GM23248 (cell line): ENCODE measurements at regions not wholly inside any gene's neighbourhood (a gene's known extent, or its start where the extent isn't known, plus 50 kb on each side); places are given as distances from the start of the nearest gene placed in this dataset.

Experiments
- EZH2 ChIP-seq: fragments of 200-600 bp; sonication (generic); IDR thresholded peaks from 2 replicates; pipeline ENCODE4 v1.6.1; 2018; ENCODE audit warnings: antibody characterized with exemption, mild to moderate bottlenecking; ENCODE audit not compliant: insufficient read depth, poor library complexity, severe bottlenecking
- EZH2phosphoT487 ChIP-seq: fragments of 200-600 bp; sonication (generic); IDR thresholded peaks from 2 replicates; pipeline ENCODE4 v1.6.1; 2018; ENCODE audit warnings: antibody characterized with exemption, moderate library complexity, mild to moderate bottlenecking, low read depth; ENCODE audit not compliant: insufficient read depth

GRCh38 chr7:21172800-21173199 is 255.1 kb upstream of the SP4 start:
- TF ChIP-seq EZH2 = no peak
- no peak for TF ChIP-seq EZH2phosphoT487
